ENCODE measurements at regions not wholly inside any gene's neighbourhood (a gene's known extent, or its start where the extent isn't known, plus 50 kb on each side); places are given as distances from the start of the nearest gene placed in this dataset.

GRCh38 chr5:167593329-167594060, 698.0 kb upstream of the WWC1 start:
- H3K4me3 ChIP-seq (ENCODE audit: low read depth, low read length): no peak overlapping the region
- no peak for TF ChIP-seq CTCF (IDR thresholded peaks at IDR 0.05; ENCODE audit: control insufficient read depth, extremely low read depth, insufficient read depth)
- no peak for DNase-seq (ENCODE audit: low read depth)

GRCh38 chr5:167594061-167594435, 697.4 kb upstream of the WWC1 start:
- no peak for DNase-seq (ENCODE audit: low read depth)
- no peak for TF ChIP-seq CTCF (IDR thresholded peaks at IDR 0.05; ENCODE audit: control insufficient read depth, extremely low read depth, insufficient read depth)
- H3K4me3 ChIP-seq (ENCODE audit: low read depth, low read length): no peak overlapping the region

- no peak for DNase-seq (ENCODE audit: low read depth)
- no peak overlapping the region for H3K4me3 ChIP-seq (ENCODE audit: low read depth, low read length)
- no peak for TF ChIP-seq CTCF (IDR thresholded peaks at IDR 0.05; ENCODE audit: control insufficient read depth, extremely low read depth, insufficient read depth)
These were observed 696.7 kb upstream of the WWC1 start for GRCh38 chr5:167594750-167595149.

- no peak for DNase-seq (ENCODE audit: low read depth)
- no peak overlapping the region for H3K4me3 ChIP-seq (ENCODE audit: low read depth, low read length)
- no peak for TF ChIP-seq CTCF (IDR thresholded peaks at IDR 0.05; ENCODE audit: control insufficient read depth, extremely low read depth, insufficient read depth)
These were observed 696.2 kb upstream of the WWC1 start for GRCh38 chr5:167595196-167595595.

- DNase-seq (ENCODE audit: low read depth): no peak
- TF ChIP-seq CTCF (IDR thresholded peaks at IDR 0.05; ENCODE audit: control insufficient read depth, extremely low read depth, insufficient read depth): no peak
These were observed 693.3 kb upstream of the WWC1 start for GRCh38 chr5:167598166-167598565.

GRCh38 chr5:167602067-167602466, 689.4 kb upstream of the WWC1 start:
- DNase-seq (ENCODE audit: low read depth): no peak
- no peak for TF ChIP-seq CTCF (IDR thresholded peaks at IDR 0.05; ENCODE audit: control insufficient read depth, extremely low read depth, insufficient read depth)
- no peak overlapping the region for H3K4me3 ChIP-seq (ENCODE audit: low read depth, low read length)

More at GRCh38 chr5:167598166-167598565, 693.3 kb upstream of the WWC1 start:
- H3K4me3 ChIP-seq (ENCODE audit: low read depth, low read length): no peak overlapping the region

- no peak overlapping the region for H3K4me3 ChIP-seq (ENCODE audit: low read depth, low read length)
- TF ChIP-seq CTCF (IDR thresholded peaks at IDR 0.05; ENCODE audit: control insufficient read depth, extremely low read depth, insufficient read depth): no peak
- no peak for DNase-seq (ENCODE audit: low read depth)
These were observed 688.3 kb upstream of the WWC1 start for GRCh38 chr5:167603135-167603534.

Data from LNCaP clone FGC (cell line).